ENCODE measurements at regions not wholly inside any gene's neighbourhood (a gene's known extent, or its start where the extent isn't known, plus 50 kb on each side); places are given as distances from the start of the nearest gene placed in this dataset.

- intact Hi-C loops (cut with DNase I): loop anchor here (10.0 kb wide), 1 partner anchor 204 kb away; no protein-coding TSS in a partner anchor
- TF ChIP-seq CTCF (IDR thresholded peaks at IDR 0.05) (no peak), POLR2AphosphoS5 (IDR thresholded peaks at IDR 0.05; ENCODE audit: insufficient read depth in 1 of 2, low read depth in 1 of 2) (no peak), POLR2A (IDR thresholded peaks at IDR 0.05) (no peak)
- H3K4me1 ChIP-seq: no peaks in the 10 kb centered on the region
- H3K4me3 ChIP-seq: no peak overlapping the region
- no peak overlapping the region for H3K27ac ChIP-seq
- no peak for DNase-seq (ENCODE audit: extremely low spot score in 2 of 2)
- no peaks in the 10 kb centered on the region for H3K9me3 ChIP-seq
- H3K27me3 ChIP-seq: no peaks in the 10 kb centered on the region
- H3K36me3 ChIP-seq: no peaks in the 10 kb centered on the region
These were observed 105.7 kb upstream of the KCNJ15 start for GRCh38 chr21:38151021-38151645.

DNA sequence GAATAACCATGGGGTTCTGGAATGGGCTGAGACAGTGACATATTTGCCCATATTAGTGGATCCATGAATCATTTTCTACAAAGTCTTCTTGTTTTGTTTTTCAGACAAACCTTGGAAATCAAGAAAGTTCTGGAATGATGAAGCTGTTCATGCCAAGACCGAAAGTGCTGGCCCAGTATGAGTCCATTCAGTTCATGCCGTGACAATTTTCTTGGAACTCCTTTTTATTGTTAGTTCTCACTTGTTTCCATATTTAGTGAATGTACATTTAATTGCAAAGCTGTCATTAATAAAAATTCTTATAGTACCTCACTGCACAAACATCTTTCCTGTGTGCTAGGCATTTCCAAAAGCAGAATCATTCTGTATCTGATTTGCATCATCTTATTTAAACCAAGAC, 100.6 kb upstream of the KCNJ15 start:
- H3K27me3 ChIP-seq: no peaks in the 10 kb centered on the region
- no peak for DNase-seq (ENCODE audit: extremely low spot score in 2 of 2)
- TF ChIP-seq POLR2A (IDR thresholded peaks at IDR 0.05): no peak
- TF ChIP-seq POLR2AphosphoS5 (IDR thresholded peaks at IDR 0.05; ENCODE audit: insufficient read depth in 1 of 2, low read depth in 1 of 2): no peak
- no peak for TF ChIP-seq CTCF (IDR thresholded peaks at IDR 0.05)
- intact Hi-C loops (cut with DNase I): loop anchor here (10.0 kb wide), 1 partner anchor 199 kb away; no protein-coding TSS in a partner anchor
- H3K36me3 ChIP-seq: no peaks in the 10 kb centered on the region
- H3K9me3 ChIP-seq: no peaks in the 10 kb centered on the region
- H3K4me3 ChIP-seq: no peak overlapping the region
- H3K27ac ChIP-seq: no peak overlapping the region
- H3K4me1 ChIP-seq: no peaks in the 10 kb centered on the region

DNA sequence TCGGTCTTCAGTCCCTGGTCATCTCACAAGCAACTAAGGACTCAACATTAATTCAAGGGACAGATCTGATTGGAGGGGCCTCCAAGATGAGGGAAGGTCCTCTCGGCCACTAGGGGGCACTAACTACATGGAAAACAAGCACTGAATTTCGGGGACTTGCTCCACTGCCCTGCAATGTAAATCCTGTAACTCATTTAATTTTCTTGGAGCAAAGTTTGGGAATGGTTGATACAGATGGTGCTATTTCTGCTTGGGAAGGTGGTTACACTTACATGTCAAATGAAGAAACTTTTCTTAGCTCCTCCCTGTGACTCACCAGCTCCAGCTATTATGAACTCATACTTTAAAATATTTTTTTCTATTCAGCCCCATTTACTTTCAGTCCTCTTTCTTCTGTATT, 97.4 kb upstream of the KCNJ15 start:
- Histone ChIP-seq H3K9me3 (no peaks in the 10 kb centered on the region), H3K4me1 (no peaks in the 10 kb centered on the region), H3K36me3 (no peaks in the 10 kb centered on the region), H3K27ac (no peak overlapping the region), H3K27me3 (no peaks in the 10 kb centered on the region), H3K4me3 (no peak overlapping the region)
- DNase-seq (ENCODE audit: extremely low spot score in 2 of 2): no peak
- TF ChIP-seq CTCF (IDR thresholded peaks at IDR 0.05) (peak in 1 of 3 experiments; percentile 50), POLR2A (IDR thresholded peaks at IDR 0.05) (no peak)
- intact Hi-C loops (cut with DNase I): loop anchor here (10.0 kb wide), 1 partner anchor 195 kb away; no protein-coding TSS in a partner anchor

DNA sequence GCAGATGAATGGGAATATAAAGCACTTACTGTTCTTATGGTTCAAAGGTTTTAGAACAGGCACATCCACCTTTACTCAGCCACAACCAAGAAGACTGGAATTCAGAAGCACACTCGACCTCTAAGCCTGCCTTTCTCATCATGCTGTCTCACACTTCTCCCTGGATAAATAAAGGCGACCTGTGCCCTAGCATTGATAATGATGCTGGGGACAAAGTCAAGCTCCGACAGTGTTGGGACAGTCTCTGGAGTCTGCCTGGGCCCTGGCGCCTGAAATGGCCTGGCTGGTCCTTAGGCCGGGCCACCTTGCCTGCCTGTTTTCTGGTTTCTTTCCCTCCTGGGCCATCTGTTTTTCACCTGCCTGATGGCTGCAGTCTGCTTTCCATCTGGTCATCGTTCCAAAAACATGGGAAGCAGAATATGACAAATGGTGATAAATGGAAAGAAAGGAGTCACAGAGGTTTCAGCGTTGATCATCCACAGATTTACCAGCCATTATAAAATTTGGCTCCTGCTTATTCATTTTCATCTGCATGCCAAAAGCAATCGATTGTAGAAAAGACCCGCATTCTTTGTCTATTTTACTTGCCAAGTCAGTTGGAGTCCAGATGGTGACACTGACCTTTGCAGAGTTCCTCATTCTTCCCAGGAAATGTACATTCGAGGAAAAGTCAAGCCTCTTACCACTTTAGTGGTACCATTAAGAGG, 91.2 kb upstream of the KCNJ15 start:
- intact Hi-C loops (cut with DNase I): no loop called here
- H3K9me3 ChIP-seq: no peaks in the 10 kb centered on the region
- no peak for DNase-seq (ENCODE audit: extremely low spot score in 2 of 2)
- H3K27me3 ChIP-seq: no peaks in the 10 kb centered on the region
- TF ChIP-seq CTCF (IDR thresholded peaks at IDR 0.05) (no peak), POLR2A (IDR thresholded peaks at IDR 0.05) (no peak), POLR2AphosphoS5 (IDR thresholded peaks at IDR 0.05; ENCODE audit: insufficient read depth in 1 of 2, low read depth in 1 of 2) (no peak)
- H3K27ac ChIP-seq: no peak overlapping the region
- no peak overlapping the region for H3K4me3 ChIP-seq
- no peaks in the 10 kb centered on the region for H3K36me3 ChIP-seq
- H3K4me1 ChIP-seq: no peaks in the 10 kb centered on the region

DNA sequence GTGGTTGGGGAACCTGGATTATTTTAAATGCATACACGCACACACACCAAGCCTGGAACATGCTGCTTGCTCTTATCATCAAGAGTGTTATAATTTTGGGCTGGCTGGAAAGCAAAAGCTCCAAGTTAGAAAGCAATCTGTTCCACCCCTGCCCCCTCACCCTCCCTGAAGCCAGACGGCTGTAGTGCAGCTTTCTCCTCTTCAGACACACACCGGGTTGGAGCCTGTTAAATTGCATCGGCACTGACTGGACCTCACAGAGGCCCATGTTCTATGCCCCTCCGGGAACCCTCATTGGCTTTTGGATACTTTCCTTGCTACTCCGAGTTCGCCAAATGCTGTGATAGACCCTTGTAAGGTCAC, 90.6 kb upstream of the KCNJ15 start:
- TF ChIP-seq POLR2AphosphoS5 (IDR thresholded peaks at IDR 0.05; ENCODE audit: insufficient read depth in 1 of 2, low read depth in 1 of 2): no peak
- TF ChIP-seq CTCF (IDR thresholded peaks at IDR 0.05): no peak
- TF ChIP-seq POLR2A (IDR thresholded peaks at IDR 0.05): no peak
- DNase-seq (ENCODE audit: extremely low spot score in 2 of 2): no peak
- Histone ChIP-seq H3K27ac (no peak overlapping the region), H3K9me3 (no peaks in the 10 kb centered on the region), H3K4me1 (no peaks in the 10 kb centered on the region), H3K27me3 (no peaks in the 10 kb centered on the region), H3K4me3 (no peak overlapping the region), H3K36me3 (no peaks in the 10 kb centered on the region)
- intact Hi-C loops (cut with DNase I): no loop called here
